OCI-LY1 (cell line): ENCODE measurements at regions not wholly inside any gene's neighbourhood (a gene's known extent, or its start where the extent isn't known, plus 50 kb on each side); places are given as distances from the start of the nearest gene placed in this dataset.

ENCODE experiments used
- H2AFZ ChIP-seq: fragments of 200-600 bp; sonication (generic), shearing (Covaris generic); 2 replicates; pipeline ENCODE4 v1.6.0; 2014; ENCODE audit warnings: antibody characterized with exemption, mild to moderate bottlenecking, low read length
- H3F3A ChIP-seq: fragments of 200-600 bp; sonication (generic), shearing (Covaris generic); 2 replicates; pipeline ENCODE4 v1.6.0; 2014; ENCODE audit warnings: mild to moderate bottlenecking, antibody characterized with exemption, low read length, moderate library complexity; ENCODE audit not compliant: insufficient read depth
- H3K27ac ChIP-seq: fragments of 200-600 bp; sonication (generic); 2 replicates; pipeline ENCODE4 v1.5.1; 2014; ENCODE audit warnings: low read length, mixed run types, mild to moderate bottlenecking, low read depth; ENCODE audit not compliant: poor library complexity, severe bottlenecking
- H3K27me3 ChIP-seq: fragments of 200-600 bp; sonication (generic); 2 replicates; pipeline ENCODE4 v1.6.0; 2014; ENCODE audit warnings: antibody characterized with exemption, mild to moderate bottlenecking, low read length, moderate library complexity; ENCODE audit not compliant: insufficient read depth
- H3K36me3 ChIP-seq: fragments of 200-600 bp; sonication (generic); 2 replicates; pipeline ENCODE4 v1.6.1; 2014; ENCODE audit warnings: mild to moderate bottlenecking, antibody characterized with exemption, low read length, moderate library complexity, mixed read lengths; ENCODE audit not compliant: insufficient read depth
- H3K4me1 ChIP-seq: fragments of 200-600 bp; sonication (generic); 2 replicates; pipeline ENCODE4 v1.5.1; 2014; ENCODE audit warnings: mild to moderate bottlenecking, low read length, moderate library complexity; ENCODE audit not compliant: insufficient read depth, severe bottlenecking
- H3K4me2 ChIP-seq: fragments of 200-600 bp; sonication (generic), shearing (Covaris generic); 2 replicates; pipeline ENCODE4 v1.6.1; 2014; ENCODE audit warnings: low read length
- H3K4me3 ChIP-seq: fragments of 200-600 bp; sonication (generic); 2 replicates; pipeline ENCODE4 v1.5.1; 2014; ENCODE audit warnings: low read length, low read depth, mild to moderate bottlenecking, mixed read lengths; ENCODE audit not compliant: poor library complexity, severe bottlenecking
- H3K79me2 ChIP-seq: fragments of 200-600 bp; shearing (Covaris generic); 2 replicates; pipeline ENCODE4 v1.6.1; 2016; ENCODE audit warnings: mixed run types, low read length, mixed read lengths; ENCODE audit not compliant: insufficient read depth
- H3K9ac ChIP-seq: fragments of 200-600 bp; sonication (generic), shearing (Covaris generic); 2 replicates; pipeline ENCODE4 v1.6.1; 2014; ENCODE audit warnings: mild to moderate bottlenecking, low read length, mixed read lengths
- H3K9me2 ChIP-seq: fragments of 200-600 bp; sonication (generic), shearing (Covaris generic); 2 replicates; pipeline ENCODE4 v1.6.1; 2014; ENCODE audit warnings: low read depth, mild to moderate bottlenecking, low read length, mixed read lengths
- H3K9me3 ChIP-seq: fragments of 200-600 bp; shearing (Covaris generic); 2 replicates; pipeline ENCODE4 v1.6.1; 2014; ENCODE audit warnings: low read length, mixed read lengths
- H4K20me1 ChIP-seq: fragments of 200-600 bp; sonication (generic), shearing (Covaris generic); 2 replicates; pipeline ENCODE4 v1.6.0; 2016; ENCODE audit warnings: mild to moderate bottlenecking, low read length; ENCODE audit not compliant: insufficient read depth
- EZH2 ChIP-seq: fragments of 200-600 bp; sonication (generic), shearing (Covaris generic); IDR thresholded peaks from 2 replicates; pipeline ENCODE4 v1.8.0; 2017; ENCODE audit warnings: borderline replicate concordance, mixed run types, mild to moderate bottlenecking, antibody characterized with exemption, low read length, moderate library complexity, mixed read lengths
- TF ChIP-seq, protein P1 (sequence below): fragments of 200-600 bp; sonication (generic), shearing (Covaris generic); IDR thresholded peaks from 2 replicates; pipeline ENCODE4 v1.5.1; 2017; ENCODE audit warnings: mild to moderate bottlenecking, antibody characterized with exemption, low read length, moderate library complexity, mixed read lengths

DNA sequence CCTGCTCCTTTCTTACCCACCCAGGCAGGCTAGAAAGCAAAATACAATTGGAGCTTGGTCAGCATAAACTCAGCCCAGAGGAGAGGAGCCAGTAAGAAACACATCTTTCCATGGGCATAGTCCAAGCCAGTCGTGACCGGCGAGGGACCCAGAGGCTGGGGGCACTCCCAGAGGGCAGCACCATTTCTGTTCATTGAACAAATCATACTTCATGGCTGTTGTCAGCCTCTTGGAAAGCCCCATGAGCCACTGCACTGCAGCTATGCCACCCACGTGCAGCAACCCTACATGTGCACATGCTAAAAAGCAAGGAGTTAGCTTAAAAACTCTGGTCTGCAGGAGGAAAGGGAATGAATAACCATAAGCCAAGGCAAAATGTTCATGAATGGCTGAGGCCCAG, 90.0 kb upstream of the CDKN3 start:
- Histone ChIP-seq H3K79me2 (no peaks in the 10 kb centered on the region), H3K27ac (no peak overlapping the region), H3K9me3 (no peaks in the 10 kb centered on the region), H2AFZ (no peak overlapping the region), H3K9me2 (no peaks in the 10 kb centered on the region), H3K4me3 (no peak overlapping the region), H4K20me1 (no peaks in the 10 kb centered on the region), H3K9ac (no peak overlapping the region), H3K4me2 (no peak overlapping the region), H3F3A (no peaks in the 10 kb centered on the region), H3K27me3 (no peaks in the 10 kb centered on the region), H3K36me3 (no peaks in the 10 kb centered on the region), H3K4me1 (no peaks in the 10 kb centered on the region)
- TF ChIP-seq, protein P1, sequence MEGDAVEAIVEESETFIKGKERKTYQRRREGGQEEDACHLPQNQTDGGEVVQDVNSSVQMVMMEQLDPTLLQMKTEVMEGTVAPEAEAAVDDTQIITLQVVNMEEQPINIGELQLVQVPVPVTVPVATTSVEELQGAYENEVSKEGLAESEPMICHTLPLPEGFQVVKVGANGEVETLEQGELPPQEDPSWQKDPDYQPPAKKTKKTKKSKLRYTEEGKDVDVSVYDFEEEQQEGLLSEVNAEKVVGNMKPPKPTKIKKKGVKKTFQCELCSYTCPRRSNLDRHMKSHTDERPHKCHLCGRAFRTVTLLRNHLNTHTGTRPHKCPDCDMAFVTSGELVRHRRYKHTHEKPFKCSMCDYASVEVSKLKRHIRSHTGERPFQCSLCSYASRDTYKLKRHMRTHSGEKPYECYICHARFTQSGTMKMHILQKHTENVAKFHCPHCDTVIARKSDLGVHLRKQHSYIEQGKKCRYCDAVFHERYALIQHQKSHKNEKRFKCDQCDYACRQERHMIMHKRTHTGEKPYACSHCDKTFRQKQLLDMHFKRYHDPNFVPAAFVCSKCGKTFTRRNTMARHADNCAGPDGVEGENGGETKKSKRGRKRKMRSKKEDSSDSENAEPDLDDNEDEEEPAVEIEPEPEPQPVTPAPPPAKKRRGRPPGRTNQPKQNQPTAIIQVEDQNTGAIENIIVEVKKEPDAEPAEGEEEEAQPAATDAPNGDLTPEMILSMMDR: no peak
- no peak for TF ChIP-seq EZH2

DNA sequence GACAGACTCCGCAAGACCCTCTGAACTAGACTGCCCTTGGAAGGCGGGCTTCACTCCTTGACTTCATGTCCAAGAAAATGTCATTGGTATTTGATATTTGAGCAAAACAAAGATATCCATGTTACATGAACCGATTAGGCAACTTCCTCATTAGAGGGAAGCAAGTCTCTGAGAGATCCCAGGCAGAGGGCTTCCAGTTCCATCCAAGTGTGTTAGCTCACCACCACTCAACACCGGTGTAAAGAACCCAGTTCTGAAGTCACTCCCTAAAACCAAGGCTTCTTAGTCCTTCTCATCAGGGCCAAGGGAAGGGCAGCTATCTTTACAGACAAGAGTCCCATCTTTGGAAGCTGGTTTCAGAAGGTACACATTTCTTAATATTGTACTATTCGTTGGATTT, 87.2 kb upstream of the CDKN3 start:
- H3K4me1 ChIP-seq: no peaks in the 10 kb centered on the region
- H4K20me1 ChIP-seq: no peaks in the 10 kb centered on the region
- H3K27ac ChIP-seq: no peak overlapping the region
- no peaks in the 10 kb centered on the region for H3K79me2 ChIP-seq
- H3K4me2 ChIP-seq: no peak overlapping the region
- no peaks in the 10 kb centered on the region for H3K27me3 ChIP-seq
- no peaks in the 10 kb centered on the region for H3F3A ChIP-seq
- H3K9me3 ChIP-seq: no peaks in the 10 kb centered on the region
- no peaks in the 10 kb centered on the region for H3K9me2 ChIP-seq
- no peaks in the 10 kb centered on the region for H3K36me3 ChIP-seq
- no peak for TF ChIP-seq EZH2
- TF ChIP-seq, protein P1: no peak
- no peak overlapping the region for H3K9ac ChIP-seq
- no peak overlapping the region for H2AFZ ChIP-seq
- no peak overlapping the region for H3K4me3 ChIP-seq

DNA sequence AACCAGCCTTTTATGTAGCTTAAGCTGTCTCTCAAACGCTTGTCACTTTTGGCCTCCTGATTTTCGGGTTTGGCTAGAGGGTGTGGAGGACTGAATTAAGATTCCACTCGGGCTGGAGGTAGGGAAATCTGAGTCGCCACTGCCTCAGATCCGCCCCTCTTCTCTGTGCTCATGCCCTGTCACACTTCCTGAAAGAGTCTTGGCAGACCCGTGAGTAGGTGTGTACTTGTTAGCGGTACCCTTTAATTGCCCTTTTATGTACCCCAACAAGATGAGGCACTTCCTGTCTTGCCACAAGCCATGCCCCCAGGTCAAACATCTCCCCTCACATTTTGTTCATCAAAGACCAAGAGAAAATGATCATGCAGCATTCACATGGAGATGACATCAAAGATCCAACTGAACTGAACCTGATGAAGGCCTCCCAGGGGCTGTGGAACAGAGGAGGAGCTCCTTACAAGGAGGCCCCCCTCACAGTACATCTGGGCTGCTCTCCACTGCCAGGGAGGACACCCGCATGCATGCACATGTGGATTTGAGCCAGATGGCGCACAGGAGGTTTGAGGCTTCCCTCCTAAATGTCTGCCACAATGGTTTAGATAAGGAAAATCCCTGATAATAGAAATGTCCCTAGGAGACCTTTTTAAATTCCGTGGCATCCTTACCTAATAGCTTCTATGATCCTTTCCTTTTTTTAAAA, 86.5 kb upstream of the CDKN3 start:
- Histone ChIP-seq H3K9me3 (no peaks in the 10 kb centered on the region), H3K9me2 (no peaks in the 10 kb centered on the region), H3F3A (no peaks in the 10 kb centered on the region), H3K4me3 (no peak overlapping the region), H3K4me2 (no peak overlapping the region), H3K27ac (no peak overlapping the region), H2AFZ (no peak overlapping the region), H3K79me2 (no peaks in the 10 kb centered on the region), H3K9ac (no peak overlapping the region), H3K36me3 (no peaks in the 10 kb centered on the region), H3K4me1 (no peaks in the 10 kb centered on the region), H3K27me3 (no peaks in the 10 kb centered on the region), H4K20me1 (no peaks in the 10 kb centered on the region)
- no peak for TF ChIP-seq EZH2
- TF ChIP-seq, protein P1: no peak
